ENCODE measurements at regions not wholly inside any gene's neighbourhood (a gene's known extent, or its start where the extent isn't known, plus 50 kb on each side); places are given as distances from the start of the nearest gene placed in this dataset.
A peak's percentile ranks its signal among the peaks of the same experiment; 100 is the strongest.

GRCh38 chr7:12851142-12851541 lies 163.7 kb downstream of the ARL4A start:
- no peak for TF ChIP-seq CTCF (IDR thresholded peaks at IDR 0.05; ENCODE audit: unreplicated experiment in 3 of 3)
- Mint-ChIP-seq H3K4me1 (no peaks in the 10 kb centered on the region), H3K27me3 (ENCODE audit: low read depth) (no peaks in the 10 kb centered on the region), H3K27ac (no peak overlapping the region), H3K36me3 (ENCODE audit: low read depth) (peaks cover 3% of the 10 kb centered on the region), H3K4me3 (no peak overlapping the region), H3K9me3 (peaks cover 19% of the 10 kb centered on the region)

- no peak overlapping the region for H3K27ac Mint-ChIP-seq
- no peak overlapping the region for H3K4me3 Mint-ChIP-seq
- TF ChIP-seq CTCF (IDR thresholded peaks at IDR 0.05; ENCODE audit: unreplicated experiment in 3 of 3) = no peak
- no peaks in the 10 kb centered on the region for H3K27me3 Mint-ChIP-seq (ENCODE audit: low read depth)
- peaks cover 3% of the 10 kb centered on the region for H3K36me3 Mint-ChIP-seq (ENCODE audit: low read depth)
- H3K4me1 Mint-ChIP-seq = no peaks in the 10 kb centered on the region
- peaks cover 18% of the 10 kb centered on the region for H3K9me3 Mint-ChIP-seq
Observed at GRCh38 chr7:12851841-12852240, 164.4 kb downstream of the ARL4A start.

- H3K27ac Mint-ChIP-seq = no peak overlapping the region
Observed at GRCh38 chr7:12855036-12855435, 167.6 kb downstream of the ARL4A start.

GRCh38 chr7:12859761-12860160 lies 172.3 kb downstream of the ARL4A start:
- no peaks in the 10 kb centered on the region for H3K9me3 Mint-ChIP-seq
- H3K27ac Mint-ChIP-seq = no peak overlapping the region
- H3K4me1 Mint-ChIP-seq = peaks cover 6% of the 10 kb centered on the region
- H3K36me3 Mint-ChIP-seq (ENCODE audit: low read depth) = no peaks in the 10 kb centered on the region
- H3K4me3 Mint-ChIP-seq = no peak overlapping the region
- no peak for TF ChIP-seq CTCF (IDR thresholded peaks at IDR 0.05; ENCODE audit: unreplicated experiment in 3 of 3)
- H3K27me3 Mint-ChIP-seq (ENCODE audit: low read depth) = no peaks in the 10 kb centered on the region

More at GRCh38 chr7:12855036-12855435, 167.6 kb downstream of the ARL4A start:
- no peaks in the 10 kb centered on the region for H3K27me3 Mint-ChIP-seq (ENCODE audit: low read depth)
- no peak overlapping the region for H3K4me3 Mint-ChIP-seq
- no peaks in the 10 kb centered on the region for H3K36me3 Mint-ChIP-seq (ENCODE audit: low read depth)
- no peaks in the 10 kb centered on the region for H3K4me1 Mint-ChIP-seq
- no peak for TF ChIP-seq CTCF (IDR thresholded peaks at IDR 0.05; ENCODE audit: unreplicated experiment in 3 of 3)
- peaks cover 4% of the 10 kb centered on the region for H3K9me3 Mint-ChIP-seq

GRCh38 chr7:12861070-12861469 lies 173.6 kb downstream of the ARL4A start:
- H3K4me3 Mint-ChIP-seq = no peak overlapping the region
- TF ChIP-seq CTCF (IDR thresholded peaks at IDR 0.05; ENCODE audit: unreplicated experiment in 3 of 3) = no peak
- peaks cover 6% of the 10 kb centered on the region for H3K4me1 Mint-ChIP-seq
- H3K9me3 Mint-ChIP-seq = no peaks in the 10 kb centered on the region
- no peaks in the 10 kb centered on the region for H3K36me3 Mint-ChIP-seq (ENCODE audit: low read depth)
- H3K27ac Mint-ChIP-seq = peak overlapping the region; percentile 8 to 64 (median 41)
- no peaks in the 10 kb centered on the region for H3K27me3 Mint-ChIP-seq (ENCODE audit: low read depth)

- Mint-ChIP-seq H3K4me1 (peaks cover 6% of the 10 kb centered on the region), H3K27me3 (ENCODE audit: low read depth) (no peaks in the 10 kb centered on the region), H3K36me3 (ENCODE audit: low read depth) (no peaks in the 10 kb centered on the region), H3K9me3 (no peaks in the 10 kb centered on the region), H3K27ac (no peak overlapping the region), H3K4me3 (no peak overlapping the region)
- no peak for TF ChIP-seq CTCF (IDR thresholded peaks at IDR 0.05; ENCODE audit: unreplicated experiment in 3 of 3)
Observed at GRCh38 chr7:12862146-12862545, 174.7 kb downstream of the ARL4A start.
